ENCODE measurements at regions not wholly inside any gene's neighbourhood (a gene's known extent, or its start where the extent isn't known, plus 50 kb on each side); places are given as distances from the start of the nearest gene placed in this dataset.

DNA sequence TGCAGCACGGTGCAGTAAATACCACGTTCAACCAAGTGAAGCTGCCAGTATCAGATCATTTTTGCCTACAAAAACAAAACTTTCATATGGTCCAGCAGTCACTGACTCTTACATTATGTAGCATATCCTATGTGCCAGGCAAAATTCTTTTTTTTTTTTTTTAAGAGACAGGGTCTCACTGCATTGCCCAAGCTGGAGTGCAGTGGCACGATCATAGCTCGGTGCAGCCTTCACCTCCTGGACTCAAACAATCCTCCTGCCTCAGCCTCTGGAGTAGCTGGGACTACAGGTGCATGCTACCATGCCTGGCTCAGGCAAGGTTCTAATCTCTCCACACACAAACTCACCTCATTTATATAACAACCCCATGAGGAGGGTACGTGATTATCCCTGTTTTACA is 208.6 kb upstream of the JARID2 start:
- Histone ChIP-seq H4K20me1 (ENCODE audit: insufficient read depth) (no peaks in the 10 kb centered on the region), H3K4me2 (no peak overlapping the region), H3K9me3 (no peaks in the 10 kb centered on the region), H3K9ac (no peak overlapping the region), H3K27ac (ENCODE audit: low read depth in 2 of 2, low read length in 1 of 2) (no peak overlapping the region), H3K9me2 (no peaks in the 10 kb centered on the region), H3K4me1 (ENCODE audit: control insufficient read depth in 1 of 2, insufficient read depth in 2 of 2, low read depth in 1 of 2, low read length in 1 of 2) (peaks cover 0 to 14% of the 10 kb centered on the region in 2 experiments; a peak in 1 of 4 replicates), H3K4me3 (ENCODE audit: low read depth in 2 of 2, low read length in 1 of 2) (no peak overlapping the region), H3K79me2 (ENCODE audit: insufficient read depth) (no peaks in the 10 kb centered on the region), H3K36me3 (replicated peaks in 1 of 2; ENCODE audit: control insufficient read depth in 1 of 2, insufficient read depth in 2 of 2, low read length in 1 of 2) (no peaks in the 10 kb centered on the region), H3F3A (replicated peaks; ENCODE audit: insufficient read depth) (no peaks in the 10 kb centered on the region), H2AFZ (ENCODE audit: low read depth) (no peak overlapping the region), H3K27me3 (ENCODE audit: insufficient read depth) (no peaks in the 10 kb centered on the region)
- WGBS (ENCODE audit: low lambda C conversion rate), result 77% methylated on average over 5 of the region's 5 CpGs
- ChIA-PET CTCF (no interaction called here), POLR2A (no interaction called here)
- no peak for TF ChIP-seq GABPA (IDR thresholded peaks at IDR 0.05; ENCODE audit: low read depth)
- DNase-seq, result no peak

DNA sequence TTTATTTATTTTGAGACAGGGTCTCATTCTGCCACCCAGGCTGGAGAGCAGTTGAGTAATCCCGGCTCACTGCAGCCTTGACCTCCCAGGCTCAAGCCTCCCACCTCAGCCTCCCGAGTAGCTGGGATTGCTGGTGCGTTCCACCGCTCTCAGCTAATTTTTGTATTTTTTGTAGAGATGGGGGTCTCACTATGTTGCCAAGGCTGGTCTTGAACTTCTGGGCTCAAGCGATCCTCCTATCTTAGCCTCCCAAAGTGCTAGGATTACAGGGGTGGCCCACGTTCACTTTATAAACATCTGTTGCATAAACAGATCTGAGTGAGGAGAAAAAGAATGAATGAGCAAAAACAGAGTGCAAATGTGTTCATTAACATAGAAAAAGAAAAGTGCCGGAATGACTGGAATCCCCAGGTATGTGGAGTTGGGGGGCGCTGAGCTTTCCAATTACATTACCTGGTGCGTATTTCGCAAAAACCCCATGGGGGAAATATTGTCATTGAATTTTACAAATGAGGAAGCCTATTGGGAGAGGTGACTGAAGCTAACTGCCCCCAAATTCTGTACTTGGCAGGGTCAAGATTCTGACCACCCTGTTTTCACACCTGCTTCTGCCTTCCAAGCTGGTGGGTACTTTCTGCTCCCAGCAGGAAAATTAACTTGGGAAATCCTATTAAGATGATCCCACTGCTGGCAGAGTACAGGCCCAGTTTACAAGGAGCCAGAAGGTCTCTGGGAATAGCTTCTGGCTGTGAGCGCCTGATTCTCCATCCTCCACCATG is 207.7 kb upstream of the JARID2 start:
- peaks cover 0 to 14% of the 10 kb centered on the region in 2 experiments; a peak in 1 of 4 replicates for H3K4me1 ChIP-seq (ENCODE audit: control insufficient read depth in 1 of 2, insufficient read depth in 2 of 2, low read depth in 1 of 2, low read length in 1 of 2)
- WGBS (ENCODE audit: low lambda C conversion rate), result 70% methylated on average over 10 of the region's 11 CpGs
- CTCF ChIA-PET, result interaction anchor here (0.7 to 1.5 kb wide), 3 partner anchors 12 to 473 kb away, joined by 3 to 4 read pairs (median 3); no protein-coding TSS in a partner anchor
- no peak for DNase-seq
- H3K9me2 ChIP-seq, result no peaks in the 10 kb centered on the region
- POLR2A ChIA-PET, result interaction anchor here (0.6 kb wide), 1 partner anchor 196 kb away, joined by 3 read pairs; no protein-coding TSS in a partner anchor
- no peaks in the 10 kb centered on the region for H3K36me3 ChIP-seq (replicated peaks in 1 of 2; ENCODE audit: control insufficient read depth in 1 of 2, insufficient read depth in 2 of 2, low read length in 1 of 2)
- H3K27ac ChIP-seq (ENCODE audit: low read depth in 2 of 2, low read length in 1 of 2), result no peak overlapping the region
- TF ChIP-seq TCF12 (IDR thresholded peaks at IDR 0.05) (no peak), FOSL2 (IDR thresholded peaks at IDR 0.05; ENCODE audit: borderline replicate concordance, low read depth) (no peak), RXRA (IDR thresholded peaks at IDR 0.05; ENCODE audit: borderline replicate concordance, low read depth) (no peak)
- TF ChIP-seq, protein P1, sequence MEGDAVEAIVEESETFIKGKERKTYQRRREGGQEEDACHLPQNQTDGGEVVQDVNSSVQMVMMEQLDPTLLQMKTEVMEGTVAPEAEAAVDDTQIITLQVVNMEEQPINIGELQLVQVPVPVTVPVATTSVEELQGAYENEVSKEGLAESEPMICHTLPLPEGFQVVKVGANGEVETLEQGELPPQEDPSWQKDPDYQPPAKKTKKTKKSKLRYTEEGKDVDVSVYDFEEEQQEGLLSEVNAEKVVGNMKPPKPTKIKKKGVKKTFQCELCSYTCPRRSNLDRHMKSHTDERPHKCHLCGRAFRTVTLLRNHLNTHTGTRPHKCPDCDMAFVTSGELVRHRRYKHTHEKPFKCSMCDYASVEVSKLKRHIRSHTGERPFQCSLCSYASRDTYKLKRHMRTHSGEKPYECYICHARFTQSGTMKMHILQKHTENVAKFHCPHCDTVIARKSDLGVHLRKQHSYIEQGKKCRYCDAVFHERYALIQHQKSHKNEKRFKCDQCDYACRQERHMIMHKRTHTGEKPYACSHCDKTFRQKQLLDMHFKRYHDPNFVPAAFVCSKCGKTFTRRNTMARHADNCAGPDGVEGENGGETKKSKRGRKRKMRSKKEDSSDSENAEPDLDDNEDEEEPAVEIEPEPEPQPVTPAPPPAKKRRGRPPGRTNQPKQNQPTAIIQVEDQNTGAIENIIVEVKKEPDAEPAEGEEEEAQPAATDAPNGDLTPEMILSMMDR (IDR thresholded peaks at IDR 0.05), result no peak
- H3K4me2 ChIP-seq, result no peak overlapping the region
- H3K4me3 ChIP-seq (ENCODE audit: low read depth in 2 of 2, low read length in 1 of 2), result no peak overlapping the region
- no peak overlapping the region for H3K9ac ChIP-seq
- no peaks in the 10 kb centered on the region for H4K20me1 ChIP-seq (ENCODE audit: insufficient read depth)
- no peaks in the 10 kb centered on the region for H3F3A ChIP-seq (replicated peaks; ENCODE audit: insufficient read depth)
- H3K79me2 ChIP-seq (ENCODE audit: insufficient read depth), result no peaks in the 10 kb centered on the region
- no peak overlapping the region for H2AFZ ChIP-seq (ENCODE audit: low read depth)
- no peaks in the 10 kb centered on the region for H3K9me3 ChIP-seq
- H3K27me3 ChIP-seq (ENCODE audit: insufficient read depth), result no peaks in the 10 kb centered on the region

DNA sequence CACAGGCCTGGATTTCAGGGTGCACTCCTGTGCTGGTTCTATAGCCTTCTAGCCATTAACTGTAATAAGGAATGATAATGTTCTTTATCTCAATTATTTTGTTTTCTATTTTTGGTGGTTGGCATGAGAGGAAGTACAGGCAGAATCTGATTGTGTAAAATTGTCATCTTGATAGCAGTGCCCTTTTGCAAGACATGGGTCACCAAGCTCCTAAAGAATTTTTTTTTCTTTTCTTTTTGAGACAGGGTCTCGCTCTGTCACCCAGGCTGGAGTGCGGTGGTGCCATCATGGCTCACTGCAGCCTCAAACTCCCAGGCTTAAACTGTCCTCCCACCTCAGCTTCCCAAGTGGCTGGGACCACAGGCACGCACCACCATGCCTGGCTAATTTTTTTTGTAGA is 206.7 kb upstream of the JARID2 start:
- Histone ChIP-seq H3K36me3 (replicated peaks in 1 of 2; ENCODE audit: control insufficient read depth in 1 of 2, insufficient read depth in 2 of 2, low read length in 1 of 2) (no peaks in the 10 kb centered on the region), H3F3A (replicated peaks; ENCODE audit: insufficient read depth) (no peaks in the 10 kb centered on the region), H3K79me2 (ENCODE audit: insufficient read depth) (no peaks in the 10 kb centered on the region), H3K9me3 (no peaks in the 10 kb centered on the region), H3K9me2 (no peaks in the 10 kb centered on the region), H3K4me3 (ENCODE audit: low read depth in 2 of 2, low read length in 1 of 2) (no peak overlapping the region), H3K27me3 (ENCODE audit: insufficient read depth) (no peaks in the 10 kb centered on the region), H4K20me1 (ENCODE audit: insufficient read depth) (no peaks in the 10 kb centered on the region), H3K9ac (no peak overlapping the region), H3K27ac (ENCODE audit: low read depth in 2 of 2, low read length in 1 of 2) (no peak overlapping the region), H2AFZ (ENCODE audit: low read depth) (no peak overlapping the region), H3K4me1 (ENCODE audit: control insufficient read depth in 1 of 2, insufficient read depth in 2 of 2, low read depth in 1 of 2, low read length in 1 of 2) (peaks cover 0 to 14% of the 10 kb centered on the region in 2 experiments; a peak in 1 of 4 replicates), H3K4me2 (no peak overlapping the region)
- WGBS (ENCODE audit: low lambda C conversion rate), result 69% methylated on average over 3 of the region's 3 CpGs
- POLR2A ChIA-PET, result no interaction called here
- no peak for DNase-seq
- CTCF ChIA-PET, result interaction anchor here (0.7 to 1.5 kb wide), 3 partner anchors 13 to 472 kb away, joined by 3 to 4 read pairs (median 3); no protein-coding TSS in a partner anchor
- no peak for TF ChIP-seq POLR2AphosphoS5 (IDR thresholded peaks at IDR 0.05; ENCODE audit: low read depth, low read length)
- no peak for TF ChIP-seq FOXJ3 (CRISPR knock-in tag; IDR thresholded peaks at IDR 0.05)
- TF ChIP-seq, protein P2, sequence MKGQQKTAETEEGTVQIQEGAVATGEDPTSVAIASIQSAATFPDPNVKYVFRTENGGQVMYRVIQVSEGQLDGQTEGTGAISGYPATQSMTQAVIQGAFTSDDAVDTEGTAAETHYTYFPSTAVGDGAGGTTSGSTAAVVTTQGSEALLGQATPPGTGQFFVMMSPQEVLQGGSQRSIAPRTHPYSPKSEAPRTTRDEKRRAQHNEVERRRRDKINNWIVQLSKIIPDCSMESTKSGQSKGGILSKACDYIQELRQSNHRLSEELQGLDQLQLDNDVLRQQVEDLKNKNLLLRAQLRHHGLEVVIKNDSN (IDR thresholded peaks at IDR 0.05; ENCODE audit: borderline replicate concordance, low read depth), result no peak
- TF ChIP-seq FOSL2 (IDR thresholded peaks at IDR 0.05; ENCODE audit: borderline replicate concordance, low read depth), result no peak
- no peak for TF ChIP-seq SIN3A (IDR thresholded peaks at IDR 0.05; ENCODE audit: borderline replicate concordance, low read depth, low read length)
- TF ChIP-seq TAF1 (IDR thresholded peaks at IDR 0.05; ENCODE audit: borderline replicate concordance, low read depth, low read length), result no peak
- no peak for TF ChIP-seq RFX5 (IDR thresholded peaks at IDR 0.05; ENCODE audit: low read length)
- TF ChIP-seq FOXM1 (IDR thresholded peaks at IDR 0.05; ENCODE audit: low read depth), result no peak
- TF ChIP-seq TEAD4 (IDR thresholded peaks at IDR 0.05; ENCODE audit: borderline replicate concordance, insufficient read depth), result no peak
- TF ChIP-seq, protein P3, sequence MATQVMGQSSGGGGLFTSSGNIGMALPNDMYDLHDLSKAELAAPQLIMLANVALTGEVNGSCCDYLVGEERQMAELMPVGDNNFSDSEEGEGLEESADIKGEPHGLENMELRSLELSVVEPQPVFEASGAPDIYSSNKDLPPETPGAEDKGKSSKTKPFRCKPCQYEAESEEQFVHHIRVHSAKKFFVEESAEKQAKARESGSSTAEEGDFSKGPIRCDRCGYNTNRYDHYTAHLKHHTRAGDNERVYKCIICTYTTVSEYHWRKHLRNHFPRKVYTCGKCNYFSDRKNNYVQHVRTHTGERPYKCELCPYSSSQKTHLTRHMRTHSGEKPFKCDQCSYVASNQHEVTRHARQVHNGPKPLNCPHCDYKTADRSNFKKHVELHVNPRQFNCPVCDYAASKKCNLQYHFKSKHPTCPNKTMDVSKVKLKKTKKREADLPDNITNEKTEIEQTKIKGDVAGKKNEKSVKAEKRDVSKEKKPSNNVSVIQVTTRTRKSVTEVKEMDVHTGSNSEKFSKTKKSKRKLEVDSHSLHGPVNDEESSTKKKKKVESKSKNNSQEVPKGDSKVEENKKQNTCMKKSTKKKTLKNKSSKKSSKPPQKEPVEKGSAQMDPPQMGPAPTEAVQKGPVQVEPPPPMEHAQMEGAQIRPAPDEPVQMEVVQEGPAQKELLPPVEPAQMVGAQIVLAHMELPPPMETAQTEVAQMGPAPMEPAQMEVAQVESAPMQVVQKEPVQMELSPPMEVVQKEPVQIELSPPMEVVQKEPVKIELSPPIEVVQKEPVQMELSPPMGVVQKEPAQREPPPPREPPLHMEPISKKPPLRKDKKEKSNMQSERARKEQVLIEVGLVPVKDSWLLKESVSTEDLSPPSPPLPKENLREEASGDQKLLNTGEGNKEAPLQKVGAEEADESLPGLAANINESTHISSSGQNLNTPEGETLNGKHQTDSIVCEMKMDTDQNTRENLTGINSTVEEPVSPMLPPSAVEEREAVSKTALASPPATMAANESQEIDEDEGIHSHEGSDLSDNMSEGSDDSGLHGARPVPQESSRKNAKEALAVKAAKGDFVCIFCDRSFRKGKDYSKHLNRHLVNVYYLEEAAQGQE (IDR thresholded peaks at IDR 0.05; ENCODE audit: low read depth, low read length), result no peak
- TF ChIP-seq YY1 (IDR thresholded peaks at IDR 0.05; ENCODE audit: low read depth), result no peak

All from SK-N-SH (cell line).